Common myeloid progenitor, CD34-positive (primary cell): ENCODE measurements at regions not wholly inside any gene's neighbourhood (a gene's known extent, or its start where the extent isn't known, plus 50 kb on each side); places are given as distances from the start of the nearest gene placed in this dataset.
"Not testable (repeated sequence)": the region's sequence is repeated elsewhere in the genome, so short reads cannot be mapped to it uniquely, and the experiment has no call there.

Source experiments
- CTCF ChIA-PET: fragments of 350-600 bp; sonication (Branson Sonifier 250); formaldehyde crosslinking; loops from one replicate; lab custom pipeline; 2021; ENCODE audit warnings: antibody characterized with exemption; lab: Charles Lee
- POLR2A ChIA-PET: fragments of 350-600 bp; sonication (Branson Sonifier 250); formaldehyde crosslinking; loops from one replicate; lab custom pipeline; 2021; ENCODE audit warnings: antibody characterized with exemption; lab: Charles Lee
- DNase-seq, 3 donors: peaks; one replicate each; pipeline versions ENCODE4 v3.0.0 to v3.0.0-alpha.2; 2013
- H3K27ac ChIP-seq, 2 experiments: 1 replicate in 1 of 2; 2 replicates in 1 of 2; pipeline ENCODE4 v1.7.0; 2013; ENCODE audit warnings: inconsistent platforms in 2 of 2, low read length in 2 of 2, mild to moderate bottlenecking in 2 of 2, low read depth in 1 of 2, moderate library complexity in 1 of 2; ENCODE audit not compliant: severe bottlenecking in 2 of 2, insufficient read depth in 1 of 2, poor library complexity in 1 of 2
- H3K27me3 ChIP-seq, 5 experiments: replicated peaks in 2 of 5; 1 replicate in 3 of 5; 2 replicates in 2 of 5; pipeline versions ENCODE4 v1.6.1 to v1.7.0; 2013; ENCODE audit warnings: low read length in 4 of 5, mild to moderate bottlenecking in 2 of 5, moderate library complexity in 2 of 5, inconsistent platforms in 1 of 5; ENCODE audit not compliant: insufficient read depth in 5 of 5, control insufficient read depth in 4 of 5
- H3K36me3 ChIP-seq, 4 experiments: 1 replicate in 2 of 4; 2 replicates in 2 of 4; pipeline versions ENCODE4 v1.6.1 to v1.7.0; 2013; ENCODE audit warnings: low read length in 3 of 4, control low read depth in 1 of 4, mild to moderate bottlenecking in 1 of 4; ENCODE audit not compliant: control insufficient read depth in 4 of 4, insufficient read depth in 4 of 4
- H3K4me1 ChIP-seq, 4 experiments: 1 replicate in 3 of 4; 2 replicates in 1 of 4; pipeline versions ENCODE4 v1.6.1 to v1.7.1; 2013; ENCODE audit warnings: low read length in 3 of 4, mild to moderate bottlenecking in 3 of 4, control low read depth in 1 of 4, inconsistent platforms in 1 of 4, moderate library complexity in 1 of 4; ENCODE audit not compliant: control insufficient read depth in 4 of 4, insufficient read depth in 4 of 4; ENCODE audit errors: control extremely low read depth in 1 of 4
- H3K4me3 ChIP-seq, 7 experiments: 1 replicate in 4 of 7; 2 replicates in 3 of 7; pipeline versions ENCODE4 v1.5.1 to v1.7.0; 2013; ENCODE audit warnings: mild to moderate bottlenecking in 7 of 7, low read length in 6 of 7, moderate library complexity in 6 of 7, inconsistent platforms in 2 of 7, low read depth in 2 of 7, control low read depth in 1 of 7; ENCODE audit not compliant: insufficient read depth in 4 of 7, control insufficient read depth in 1 of 7; ENCODE audit errors: extremely low read depth in 1 of 7
- H3K9me3 ChIP-seq, 5 experiments: 1 replicate in 4 of 5; 2 replicates in 1 of 5; pipeline versions ENCODE4 v1.6.1 to v1.7.1; 2013; ENCODE audit warnings: low read length in 4 of 5, mild to moderate bottlenecking in 2 of 5, inconsistent platforms in 1 of 5, low read depth in 1 of 5, moderate library complexity in 1 of 5; ENCODE audit not compliant: control insufficient read depth in 4 of 5, insufficient read depth in 2 of 5; ENCODE audit errors: control extremely low read depth in 1 of 5
- WGBS: methylation state at CpG from one replicate; pipeline ENCODE4 v1.1.5; 2013; ENCODE audit not compliant: insufficient coverage; 5-methylcytosine and 5-hydroxymethylcytosine counted together

DNA sequence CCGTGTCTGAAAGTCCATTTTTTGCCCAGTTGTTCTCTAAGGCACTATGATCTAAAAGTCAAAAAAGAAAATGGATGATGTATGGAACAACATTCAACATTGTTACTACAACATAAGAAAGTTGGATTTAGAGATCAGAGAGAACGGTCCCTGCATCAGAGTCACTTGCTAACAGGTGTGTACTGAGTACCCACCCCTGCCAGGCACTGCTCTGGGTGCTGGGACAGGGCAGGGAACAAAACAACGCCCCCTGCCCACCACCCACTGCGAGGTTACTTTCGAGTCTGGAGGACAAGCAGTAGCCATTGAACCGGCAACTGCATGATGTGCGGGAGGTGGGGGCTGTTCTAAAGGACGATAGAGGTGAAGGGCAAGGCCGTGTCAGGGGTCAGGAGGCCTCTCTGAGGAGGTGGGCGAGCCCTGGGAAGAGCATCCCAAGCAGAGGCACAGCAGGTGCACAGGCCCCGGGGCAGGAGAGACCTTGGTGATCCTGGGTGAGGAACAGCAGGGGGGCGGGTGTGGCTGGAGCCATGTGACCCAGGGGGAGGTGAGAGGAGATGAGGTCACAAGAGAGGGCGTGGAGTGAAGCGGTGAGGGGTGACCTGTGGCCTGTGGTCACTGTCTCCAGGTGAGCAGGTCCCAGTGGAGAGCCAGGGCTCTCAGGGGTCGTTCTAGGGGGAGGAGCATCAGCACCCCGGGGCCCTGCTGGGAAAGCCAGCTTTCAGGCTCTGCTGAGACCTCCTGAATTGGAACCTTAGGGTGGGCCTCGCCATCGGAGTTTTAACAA is 197.5 kb upstream of the SULF2 start:
- no peak overlapping the region for H3K4me3 ChIP-seq
- peaks cover 0 to 6% (median 0%) of the 10 kb centered on the region in 5 experiments for H3K27me3 ChIP-seq
- no peak overlapping the region for H3K27ac ChIP-seq
- no peaks in the 10 kb centered on the region for H3K9me3 ChIP-seq
- POLR2A ChIA-PET, result no interaction called here
- no peak for DNase-seq
- CTCF ChIA-PET, result no interaction called here
- no peaks in the 10 kb centered on the region for H3K36me3 ChIP-seq
- WGBS, result 91% methylated on average over 16 of the region's 18 CpGs
- peaks cover 0 to 5% (median 0%) of the 10 kb centered on the region in 4 experiments for H3K4me1 ChIP-seq

DNA sequence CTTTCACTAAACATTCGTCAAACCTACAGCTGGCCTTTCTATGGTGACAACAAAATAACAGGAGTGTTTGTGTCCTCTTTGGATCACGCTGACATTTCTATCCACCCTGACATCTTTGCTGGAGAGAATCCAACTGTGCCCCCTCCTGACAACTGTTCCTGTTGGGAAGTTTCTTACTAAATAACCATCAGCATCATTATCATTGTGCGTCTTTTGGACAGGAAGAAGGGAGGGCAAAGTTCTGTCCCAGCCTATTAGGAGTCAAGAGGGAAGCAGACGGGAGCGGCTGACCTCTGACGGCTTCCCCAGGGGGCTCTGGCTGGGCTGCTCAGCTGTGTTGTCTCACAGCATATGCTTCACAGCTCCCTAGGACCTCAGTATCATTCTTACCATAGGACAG is 195.9 kb upstream of the SULF2 start:
- Histone ChIP-seq H3K9me3 (no peaks in the 10 kb centered on the region), H3K36me3 (no peaks in the 10 kb centered on the region), H3K4me3 (no peak overlapping the region), H3K27me3 (peaks cover 0 to 6% (median 0%) of the 10 kb centered on the region in 5 experiments), H3K4me1 (peaks cover 0 to 5% (median 0%) of the 10 kb centered on the region in 4 experiments), H3K27ac (no peak overlapping the region)
- ChIA-PET CTCF (no interaction called here), POLR2A (no interaction called here)
- WGBS, result 97% methylated on average over 3 of the region's 6 CpGs
- no peak for DNase-seq

DNA sequence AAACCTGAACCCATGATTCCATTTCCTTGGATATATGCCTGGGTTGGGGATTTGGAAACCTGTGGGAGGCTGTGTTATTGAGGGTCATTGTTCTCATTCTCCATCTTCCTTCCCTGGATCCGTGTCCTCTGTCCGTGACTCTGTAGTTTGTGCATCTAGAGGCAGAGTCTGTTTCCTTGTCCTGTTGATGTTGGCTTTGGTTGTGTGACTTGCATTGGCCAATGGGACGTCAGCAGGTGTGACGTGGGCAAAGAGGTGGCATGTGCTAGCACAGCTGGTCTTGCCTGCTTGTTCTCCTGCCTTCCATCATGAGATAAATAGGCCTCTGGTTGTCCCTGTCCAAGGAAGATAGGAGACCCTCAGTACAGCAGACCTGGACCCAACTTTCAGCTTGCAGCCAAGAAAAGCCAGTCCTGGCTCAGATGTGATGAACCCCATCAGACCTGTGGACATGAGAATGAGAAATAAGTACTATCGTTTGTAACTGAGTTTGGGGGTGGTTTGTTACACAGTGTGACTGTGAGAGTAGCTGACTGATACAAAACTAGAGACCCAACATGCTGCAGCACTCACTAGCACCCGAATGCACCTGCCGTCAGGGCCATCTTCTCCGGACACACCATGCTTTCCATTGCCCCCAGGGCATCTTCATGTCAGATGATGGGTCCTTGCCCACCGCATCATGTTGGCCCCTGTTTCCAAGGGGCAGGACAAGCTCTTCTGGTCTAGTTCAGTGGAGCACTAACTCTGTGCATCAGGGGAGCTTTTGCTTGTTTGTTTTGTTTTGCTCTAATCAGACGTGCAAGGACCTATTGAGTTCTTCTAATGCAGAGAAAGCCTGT is 195.3 kb upstream of the SULF2 start:
- Histone ChIP-seq H3K27ac (no peak overlapping the region), H3K36me3 (no peaks in the 10 kb centered on the region), H3K4me3 (no peak overlapping the region), H3K27me3 (peaks cover 0 to 6% (median 0%) of the 10 kb centered on the region in 5 experiments), H3K9me3 (no peaks in the 10 kb centered on the region), H3K4me1 (peaks cover 0 to 5% (median 0%) of the 10 kb centered on the region in 4 experiments)
- CTCF ChIA-PET, result no interaction called here
- no peak for DNase-seq
- POLR2A ChIA-PET, result no interaction called here
- 98% methylated on average over 6 of the region's 10 CpGs for WGBS

DNA sequence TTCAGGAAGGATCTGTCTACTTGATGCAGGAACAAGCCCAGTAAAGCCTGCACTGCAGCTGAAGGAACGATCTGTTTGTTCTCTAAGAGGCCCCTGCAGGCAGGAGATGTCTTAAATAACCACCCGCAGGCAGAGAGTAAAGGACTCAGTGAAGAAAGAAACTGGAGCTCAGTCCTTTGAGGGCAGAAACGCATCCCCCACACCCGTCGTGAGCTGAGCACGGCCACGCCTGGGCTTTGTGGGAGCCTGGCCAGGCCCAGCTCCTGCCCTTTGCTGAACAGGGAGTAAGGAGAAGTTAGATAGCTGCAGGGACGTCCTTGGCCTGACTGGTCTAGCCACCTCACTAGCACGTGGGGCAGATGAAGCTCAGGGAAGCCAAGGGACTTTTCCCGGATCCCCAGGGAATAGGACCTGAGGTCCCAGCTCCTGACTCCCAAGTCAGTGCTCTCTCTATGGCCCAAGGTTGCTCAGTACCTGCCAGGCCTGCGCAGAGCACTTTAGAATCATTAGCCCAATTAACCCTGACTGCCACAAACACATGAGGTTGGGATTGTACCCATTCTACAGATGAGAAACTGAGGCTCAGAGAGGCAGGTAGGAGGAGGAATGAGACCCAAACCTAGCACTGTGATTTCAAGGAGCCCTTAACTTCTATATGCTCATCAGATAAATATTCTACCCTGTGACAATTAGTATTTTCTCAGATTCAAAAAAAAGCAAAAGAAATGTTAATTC is 194.2 kb upstream of the SULF2 start:
- H3K36me3 ChIP-seq, H3K4me1 ChIP-seq, H3K27me3 ChIP-seq, DNase-seq, H3K27ac ChIP-seq, POLR2A ChIA-PET, H3K9me3 ChIP-seq, H3K4me3 ChIP-seq, CTCF ChIA-PET: not testable (repeated sequence)
- WGBS, result 36% methylated on average over 4 of the region's 11 CpGs

DNA sequence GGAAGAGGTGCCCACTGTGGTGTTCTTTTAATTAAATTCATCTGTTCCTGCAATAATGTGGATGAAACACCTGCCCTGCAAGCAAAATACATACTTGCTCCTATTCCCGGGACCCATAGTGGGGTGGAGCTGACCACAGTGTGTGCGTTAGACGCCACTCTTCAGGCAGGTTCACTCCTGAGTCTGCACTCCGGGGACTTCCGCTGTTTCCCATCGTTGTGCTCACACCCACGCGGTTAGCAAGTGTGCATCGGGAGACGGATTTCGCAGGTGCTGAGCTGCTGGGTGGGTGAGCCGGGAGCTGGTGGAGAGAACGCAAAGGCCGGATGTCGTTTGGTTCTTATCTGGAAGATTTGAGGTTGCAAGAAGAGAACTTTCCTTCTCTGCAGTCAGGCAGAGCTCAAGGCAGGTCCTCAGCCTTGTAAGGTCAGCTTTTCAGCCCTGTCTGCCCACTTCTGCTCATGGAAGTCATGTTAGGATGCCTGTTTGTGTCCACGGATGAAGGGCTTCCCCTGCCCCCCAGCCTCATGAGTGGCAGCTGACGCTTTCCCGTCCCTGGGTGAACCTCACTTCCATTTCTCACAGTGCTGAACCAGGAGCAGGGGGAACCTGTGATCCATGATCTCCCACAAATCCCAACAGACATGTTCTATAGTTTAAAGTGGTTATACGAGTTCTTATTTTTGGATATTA is 193.3 kb upstream of the SULF2 start:
- H3K9me3 ChIP-seq, DNase-seq, H3K27ac ChIP-seq, H3K4me1 ChIP-seq, CTCF ChIA-PET, H3K27me3 ChIP-seq, POLR2A ChIA-PET, H3K4me3 ChIP-seq, H3K36me3 ChIP-seq: not testable (repeated sequence)
- WGBS, result 40% methylated on average over 1 of the region's 19 CpGs

DNA sequence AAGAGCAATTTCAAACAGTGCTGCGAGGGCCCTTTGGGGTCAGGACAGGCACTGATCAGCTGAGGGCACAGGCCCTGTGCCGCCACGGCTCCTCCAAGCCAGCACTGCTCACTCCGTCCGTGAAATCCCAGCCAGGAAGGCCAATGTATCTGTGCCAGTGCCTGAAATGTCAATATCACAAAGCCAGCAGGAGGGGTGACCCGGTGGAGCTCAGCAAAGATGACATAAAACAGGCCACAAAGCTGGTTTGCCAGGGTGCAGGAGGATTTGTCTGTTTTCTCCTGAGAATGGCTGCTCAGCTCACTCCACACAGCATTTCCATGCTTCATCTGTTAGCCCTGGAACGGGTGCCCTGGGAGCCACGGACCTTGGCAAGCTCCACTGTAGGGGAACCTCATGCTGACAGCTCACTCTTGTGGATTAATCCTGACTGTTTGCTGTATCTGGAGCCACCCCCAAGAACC is 192.5 kb upstream of the SULF2 start:
- H3K9me3 ChIP-seq, CTCF ChIA-PET, H3K4me1 ChIP-seq, H3K4me3 ChIP-seq, POLR2A ChIA-PET, H3K36me3 ChIP-seq, DNase-seq, H3K27ac ChIP-seq: not testable (repeated sequence)
- 95% methylated on average over 6 of the region's 8 CpGs for WGBS
- peaks cover 0 to 14% (median 0%) of the 10 kb centered on the region in 5 experiments for H3K27me3 ChIP-seq
